GM19035 (cell line): ENCODE measurements at regions not wholly inside any gene's neighbourhood (a gene's known extent, or its start where the extent isn't known, plus 50 kb on each side); places are given as distances from the start of the nearest gene placed in this dataset.

Source experiments
- ATAC-seq: cut with Tn5 transposase; IDR thresholded peaks from one replicate; pipeline ENCODE4 v1.9.1; 2021; ENCODE audit not compliant: unreplicated experiment

DNA sequence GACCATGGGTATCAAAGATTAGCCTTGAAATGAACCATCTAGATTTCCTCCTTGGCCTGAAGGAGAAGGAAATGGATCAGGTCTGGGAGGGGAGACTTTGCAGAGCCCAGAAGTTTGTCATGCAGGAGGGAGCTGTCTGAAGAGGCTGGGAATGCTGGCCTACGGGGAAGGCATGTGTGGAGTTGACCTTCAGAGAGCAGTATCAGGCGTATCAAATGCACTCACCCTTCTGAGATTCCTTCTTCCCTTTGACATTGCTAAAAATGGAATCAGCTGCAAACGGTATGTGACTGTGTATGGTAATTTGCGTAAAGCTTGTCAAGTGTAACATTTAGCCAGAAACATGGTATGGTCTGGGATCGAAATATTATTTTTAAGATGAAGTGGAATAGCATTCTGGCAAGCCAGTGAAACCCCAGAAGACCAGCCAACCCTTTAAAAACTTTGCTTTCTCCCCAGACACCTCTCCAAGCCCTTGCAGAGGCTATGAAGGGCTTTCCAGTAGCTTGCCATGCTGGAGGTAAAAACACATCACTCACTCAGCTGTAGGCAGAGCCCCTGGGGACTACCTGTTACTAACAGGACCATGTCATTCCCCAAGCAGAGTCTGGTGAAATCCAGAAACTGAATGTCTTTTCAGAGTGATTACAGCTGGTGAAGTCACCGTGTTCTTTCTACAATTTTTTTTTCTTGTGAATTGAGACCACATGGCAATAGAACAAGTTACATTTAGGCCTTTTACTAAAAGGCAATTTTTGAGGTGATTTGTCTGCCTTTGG, 174.7 kb upstream of the SLC24A5 start:
- ATAC-seq, result no peak

DNA sequence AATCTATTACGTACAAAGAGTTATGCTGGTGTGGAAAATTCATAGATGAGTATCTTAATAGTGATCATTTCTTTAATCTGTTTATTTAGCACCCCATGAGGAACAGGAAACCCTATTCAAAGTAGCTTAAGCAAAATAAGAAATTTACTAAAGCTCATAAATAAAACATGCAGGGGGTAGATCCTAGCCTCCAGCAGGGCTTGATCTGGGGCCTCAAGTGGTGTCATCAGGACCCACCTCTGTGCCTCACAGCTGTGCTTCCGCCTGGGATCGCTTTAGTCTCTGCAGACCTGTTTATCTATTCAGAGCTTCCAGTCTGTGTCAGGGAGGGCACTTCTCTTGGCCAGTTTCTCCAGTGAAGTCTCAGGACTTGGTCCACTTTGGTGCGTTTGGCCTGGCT, 171.0 kb upstream of the SLC24A5 start:
- no peak for ATAC-seq

DNA sequence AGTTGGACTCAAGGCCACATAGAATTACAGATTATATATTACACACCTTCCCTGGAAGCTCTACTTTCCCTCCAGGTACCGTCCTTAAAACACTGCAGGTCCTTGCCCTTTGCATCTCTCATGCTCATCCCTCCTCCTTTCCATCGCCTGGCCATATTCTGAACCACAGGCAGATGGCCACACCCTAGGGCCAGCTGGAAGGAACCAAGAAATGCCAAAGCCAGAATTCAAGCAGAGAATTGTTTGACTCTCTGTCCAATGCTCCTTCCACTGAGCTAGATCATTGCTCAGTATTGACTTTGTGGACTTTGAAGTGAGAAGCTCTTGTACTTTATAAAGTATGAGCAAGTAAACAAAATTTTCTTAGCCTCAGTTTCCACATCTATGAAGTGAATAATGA, 170.3 kb upstream of the SLC24A5 start:
- no peak for ATAC-seq

DNA sequence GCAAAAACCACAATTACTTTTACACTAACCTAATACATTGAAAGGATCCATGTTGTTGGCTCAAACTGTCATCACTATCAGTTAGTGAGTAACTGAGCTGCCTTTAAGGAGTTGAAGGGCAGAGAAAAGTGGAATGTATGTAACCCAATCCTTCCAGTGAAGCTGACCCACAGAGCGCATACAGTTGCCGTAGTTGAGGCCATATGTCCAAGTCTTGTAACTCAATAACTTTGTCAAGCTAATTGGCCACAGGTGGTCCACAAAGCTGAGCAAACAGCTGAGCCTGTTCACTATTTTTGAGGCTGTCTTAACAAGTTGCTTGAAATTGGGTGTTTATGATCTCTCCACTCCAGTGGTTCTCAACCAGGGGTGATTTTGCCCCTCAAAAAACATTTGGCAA, 169.0 kb upstream of the SLC24A5 start:
- no peak for ATAC-seq

DNA sequence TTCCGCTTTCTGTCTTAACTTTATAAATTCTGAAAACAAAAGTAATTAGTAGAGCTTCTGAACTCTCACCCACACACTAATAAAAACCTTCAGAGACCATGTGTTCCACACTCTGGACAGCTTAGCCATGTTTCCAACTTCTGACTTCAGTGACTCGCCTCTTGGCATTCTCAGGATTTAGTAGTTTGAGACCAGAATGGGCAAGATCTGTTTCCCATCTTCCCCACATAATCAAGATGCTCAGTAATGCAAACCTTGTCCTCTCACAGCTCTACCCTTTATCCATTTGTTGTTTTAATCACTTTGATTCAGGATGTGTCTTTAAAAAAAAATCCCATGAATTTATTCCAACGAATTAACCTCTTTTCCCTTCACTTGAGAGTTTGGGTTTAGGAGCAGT, 166.6 kb upstream of the SLC24A5 start:
- no peak for ATAC-seq

DNA sequence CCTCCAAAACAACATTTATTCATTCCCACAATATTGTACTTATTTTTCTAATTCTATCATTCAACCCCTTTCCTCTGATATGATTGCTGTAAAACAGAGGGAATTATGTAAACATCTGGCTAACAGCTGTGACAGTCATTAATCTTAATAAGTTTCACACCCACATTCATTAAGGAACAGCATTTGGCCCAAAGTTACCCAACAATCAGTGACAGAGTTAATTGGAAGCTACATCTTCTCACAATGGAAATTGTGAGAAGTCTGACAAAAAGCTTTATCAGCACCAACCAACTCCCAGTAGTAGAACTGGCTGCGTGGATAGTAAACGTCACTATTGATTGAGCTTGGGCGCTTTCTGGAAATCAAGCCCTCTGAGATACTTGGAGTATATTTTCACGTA, 165.8 kb upstream of the SLC24A5 start:
- ATAC-seq, result no peak

DNA sequence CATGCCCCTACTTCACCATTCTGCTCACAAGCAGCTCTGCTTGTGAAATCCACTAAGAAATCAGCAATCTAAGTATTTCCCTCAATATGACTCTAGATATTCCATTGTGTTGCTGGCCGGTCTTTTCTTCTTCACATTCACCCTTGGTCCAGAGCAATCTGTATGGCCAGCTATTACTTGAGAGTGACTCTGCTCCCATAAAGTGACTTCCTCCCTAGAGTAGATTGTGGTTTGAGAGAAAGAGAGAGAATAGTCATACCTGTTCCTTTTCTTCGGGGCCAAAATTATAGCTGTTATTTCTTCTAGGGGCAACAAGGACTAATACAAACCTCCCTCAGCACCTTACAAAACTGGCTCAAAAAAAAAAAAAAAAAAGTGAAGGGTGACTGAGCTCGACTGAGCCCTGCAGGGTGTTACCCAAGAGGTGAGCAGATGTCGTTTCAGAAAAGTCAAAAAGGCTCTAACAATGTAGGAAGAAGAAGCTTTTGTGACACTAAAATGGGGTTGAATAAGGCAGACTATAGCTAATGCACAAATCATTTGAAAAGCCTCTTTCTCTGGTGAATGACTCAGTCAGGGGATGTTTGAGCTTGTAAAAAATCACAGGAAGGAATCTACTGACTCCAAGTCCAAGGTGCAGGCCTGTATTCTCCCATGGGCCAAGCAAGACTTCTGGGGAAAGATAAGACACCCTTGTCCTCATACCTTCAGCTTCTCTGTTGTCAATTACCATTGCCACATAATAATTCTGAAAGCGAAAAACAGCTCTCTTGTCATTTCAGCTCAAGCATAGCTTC, 161.0 kb upstream of the SLC24A5 start:
- no peak for ATAC-seq

DNA sequence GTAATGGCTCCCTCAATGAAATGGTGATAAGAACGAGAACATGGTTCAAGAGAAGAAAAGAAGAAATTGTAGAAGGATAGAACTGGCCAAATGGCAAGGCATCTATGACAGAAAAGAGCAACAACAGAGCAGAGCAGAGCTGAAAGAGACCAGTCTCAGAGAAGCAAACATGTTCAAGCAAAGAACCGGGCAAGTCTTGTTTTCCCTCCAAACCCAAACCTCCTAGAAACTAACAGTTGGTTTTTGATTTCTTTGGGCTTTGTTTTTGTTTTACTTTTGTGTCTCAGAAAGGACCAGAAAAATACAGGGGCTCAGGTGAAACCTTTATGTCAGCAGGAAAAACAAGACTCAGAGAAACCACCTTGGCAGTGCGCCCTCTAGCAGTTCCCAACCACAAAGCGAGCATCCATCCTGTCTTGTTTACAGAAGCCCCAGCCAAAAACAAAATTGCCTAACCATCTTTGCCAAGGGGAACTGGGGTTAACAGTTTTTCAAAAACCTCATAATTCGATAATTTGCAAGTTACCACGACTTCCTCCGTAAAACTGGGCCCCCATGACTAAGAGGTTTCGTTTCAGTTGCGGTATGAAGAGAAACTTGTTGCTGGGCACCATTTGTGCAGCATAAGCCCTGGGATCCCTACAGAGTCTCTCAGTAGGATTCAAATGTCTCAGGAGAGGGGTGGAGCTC, 159.2 kb upstream of the SLC24A5 start:
- peak; percentile 86 for ATAC-seq

DNA sequence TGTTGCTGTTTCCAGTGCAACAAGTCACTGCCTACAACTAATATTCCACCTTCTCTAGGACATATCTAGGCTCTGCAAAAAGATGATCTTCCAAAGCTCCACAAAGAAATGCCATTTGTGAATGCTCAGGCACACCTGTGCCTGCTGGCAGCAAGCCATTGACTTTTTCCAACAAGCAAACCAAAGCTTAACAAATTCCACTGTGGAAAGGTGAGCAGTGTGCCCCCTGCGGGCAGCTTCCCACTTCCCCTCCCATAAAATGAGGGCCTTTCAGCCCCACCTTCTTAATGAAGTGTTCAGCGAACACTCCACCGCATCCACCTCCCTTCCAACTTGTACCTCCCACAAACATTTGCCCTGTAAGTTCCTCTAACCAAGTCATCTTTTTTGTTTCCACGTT, 157.5 kb upstream of the SLC24A5 start:
- no peak for ATAC-seq

DNA sequence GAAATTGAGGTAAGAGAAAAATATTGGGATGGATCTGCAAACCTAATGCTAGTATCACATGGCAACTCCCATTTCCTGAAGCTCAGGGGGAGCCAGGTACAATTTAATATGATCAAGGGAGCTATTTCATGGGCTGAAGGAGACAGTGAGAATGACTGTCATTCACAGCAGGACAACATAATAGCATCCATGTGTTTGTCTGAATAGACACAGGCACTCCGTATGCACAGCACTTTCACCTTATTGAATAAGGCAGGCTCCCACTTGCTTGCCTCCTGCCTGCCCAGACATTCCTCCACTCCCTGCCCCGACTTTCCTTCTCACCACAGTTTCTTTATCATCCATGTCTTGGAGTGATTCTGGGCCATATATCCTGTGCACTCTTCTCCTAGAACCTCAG, 156.6 kb upstream of the SLC24A5 start:
- no peak for ATAC-seq

DNA sequence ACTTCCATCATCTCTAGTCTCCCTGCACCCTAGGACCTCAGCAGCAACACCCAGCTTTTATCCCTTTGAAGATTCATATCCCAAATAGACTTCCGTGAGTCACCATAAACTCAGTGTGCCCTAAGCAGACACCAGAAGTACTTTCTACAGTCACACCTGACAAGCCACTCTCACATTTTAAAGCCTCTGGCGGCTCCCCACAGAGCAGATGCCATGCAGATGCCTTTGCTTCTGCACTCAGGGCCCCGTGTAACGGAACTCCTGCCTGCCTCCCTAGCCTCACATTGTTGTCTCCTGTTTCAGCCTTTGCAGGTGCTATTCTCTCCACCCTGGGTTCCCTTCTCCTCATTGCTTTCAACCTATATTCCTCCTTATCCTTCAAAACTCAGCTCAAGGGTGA, 155.5 kb upstream of the SLC24A5 start:
- no peak for ATAC-seq

DNA sequence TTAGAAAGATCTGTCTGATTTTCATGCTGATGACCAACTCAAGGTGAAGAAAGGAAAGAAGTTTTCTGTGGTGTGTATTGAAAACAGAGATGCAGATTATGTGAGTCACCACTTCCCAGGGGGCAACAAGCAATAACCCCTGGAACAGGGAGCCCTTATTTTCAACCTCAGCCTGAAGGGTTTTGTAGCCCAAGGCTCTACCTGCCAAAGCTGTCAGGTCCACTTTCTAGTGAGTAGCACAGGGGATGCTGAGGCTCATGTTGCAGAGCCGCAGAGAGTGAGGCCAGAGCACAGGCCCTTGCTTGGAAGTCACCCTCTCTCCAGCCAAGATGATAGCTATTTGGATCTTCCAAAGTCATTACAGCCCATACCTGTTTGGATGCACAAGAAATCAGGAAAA, 152.2 kb upstream of the SLC24A5 start:
- ATAC-seq, result no peak

DNA sequence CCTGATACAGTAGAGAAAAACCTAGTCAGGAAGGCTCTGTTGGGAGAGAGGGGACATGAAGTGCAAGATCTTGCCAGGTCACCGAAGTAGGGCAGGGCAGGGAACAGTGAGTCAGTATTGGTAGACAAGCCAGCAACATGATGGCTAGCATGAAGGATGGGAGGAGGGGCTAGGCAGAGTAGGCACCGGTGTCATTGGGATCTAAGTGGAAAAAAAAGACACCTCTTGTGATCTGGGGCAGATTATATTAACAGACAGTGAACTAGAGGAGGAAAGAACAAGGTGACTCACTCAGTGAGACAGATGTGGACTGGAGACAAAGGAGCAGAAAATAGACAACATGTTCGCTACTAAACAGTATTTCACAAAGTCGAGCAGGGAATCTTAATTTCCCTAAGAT, 149.2 kb upstream of the SLC24A5 start:
- ATAC-seq, result no peak

DNA sequence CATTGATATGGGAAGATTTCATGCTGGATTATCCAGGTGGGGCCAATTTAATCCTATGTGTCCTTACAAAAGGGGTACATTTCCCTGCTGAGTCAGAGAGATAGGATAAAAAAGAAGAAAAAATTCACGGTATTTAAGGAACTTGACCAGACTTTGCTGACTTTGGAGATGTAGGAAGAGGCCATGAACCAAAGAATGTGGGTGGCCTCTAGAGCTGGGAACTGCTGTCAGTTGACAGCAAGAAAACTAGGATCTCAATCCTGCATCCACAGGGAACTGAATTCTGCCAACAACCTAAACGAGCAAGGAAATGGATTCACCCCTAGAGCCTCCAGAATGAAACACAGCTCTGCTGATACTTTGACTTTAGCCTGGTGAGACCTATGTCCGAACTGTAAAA, 148.1 kb upstream of the SLC24A5 start:
- ATAC-seq, result no peak

DNA sequence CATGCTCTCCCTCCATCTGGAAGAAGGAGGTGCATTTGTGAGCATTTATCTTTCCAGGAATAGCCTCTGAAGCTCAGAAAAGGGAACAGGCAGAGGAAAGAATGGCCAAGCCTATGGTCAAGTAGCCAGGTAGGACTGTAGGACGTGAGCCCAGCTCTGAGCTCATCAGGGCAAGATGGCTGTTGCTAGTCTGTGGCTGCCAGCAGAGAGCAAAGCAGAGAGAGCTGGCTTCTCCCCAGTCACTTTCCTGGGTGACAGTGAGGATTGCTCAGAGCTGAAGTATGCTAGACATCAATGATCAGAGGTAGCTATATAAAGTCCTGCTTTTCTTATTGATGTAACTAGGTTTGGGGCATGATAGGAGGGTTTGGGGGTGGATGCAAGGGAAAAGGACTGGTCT, 146.1 kb upstream of the SLC24A5 start:
- no peak for ATAC-seq

DNA sequence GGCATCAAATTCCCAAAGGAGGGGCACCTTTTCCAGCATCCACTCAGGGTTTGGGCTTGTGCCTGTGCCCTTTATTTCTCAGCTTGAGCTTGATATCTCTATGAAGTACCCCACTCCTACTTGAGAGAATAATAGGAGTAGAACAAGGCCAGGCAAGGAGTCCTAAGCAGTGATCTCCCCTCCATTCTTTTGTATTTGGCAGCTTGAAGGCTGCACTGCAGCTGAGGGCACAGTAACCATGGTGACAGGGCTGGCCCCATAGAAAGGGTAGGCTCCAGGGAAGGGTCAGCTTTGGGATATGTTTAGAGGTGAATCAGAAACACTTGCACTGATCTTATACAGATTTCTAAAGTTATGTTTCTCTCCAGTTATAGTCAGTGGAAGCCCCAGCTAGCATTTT, 145.4 kb upstream of the SLC24A5 start:
- no peak for ATAC-seq

DNA sequence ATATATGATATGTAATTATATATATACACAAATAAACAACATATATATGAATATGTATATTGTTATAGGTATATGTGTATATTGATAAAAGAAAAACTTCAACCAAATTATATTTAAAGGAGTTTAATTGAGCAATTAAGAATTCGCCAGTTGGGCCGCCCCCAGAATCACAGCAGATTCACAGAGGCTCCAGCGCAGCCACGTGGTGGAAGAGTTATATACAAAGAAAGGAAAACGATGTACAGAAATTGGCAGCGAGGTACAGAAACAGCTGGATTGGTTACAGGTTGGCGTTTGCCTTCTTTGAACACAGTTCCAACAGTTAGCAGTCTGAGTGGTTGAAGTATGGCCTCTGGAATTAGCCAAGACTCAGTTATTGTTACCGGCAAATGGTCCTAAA, 137.3 kb upstream of the SLC24A5 start:
- no peak for ATAC-seq

DNA sequence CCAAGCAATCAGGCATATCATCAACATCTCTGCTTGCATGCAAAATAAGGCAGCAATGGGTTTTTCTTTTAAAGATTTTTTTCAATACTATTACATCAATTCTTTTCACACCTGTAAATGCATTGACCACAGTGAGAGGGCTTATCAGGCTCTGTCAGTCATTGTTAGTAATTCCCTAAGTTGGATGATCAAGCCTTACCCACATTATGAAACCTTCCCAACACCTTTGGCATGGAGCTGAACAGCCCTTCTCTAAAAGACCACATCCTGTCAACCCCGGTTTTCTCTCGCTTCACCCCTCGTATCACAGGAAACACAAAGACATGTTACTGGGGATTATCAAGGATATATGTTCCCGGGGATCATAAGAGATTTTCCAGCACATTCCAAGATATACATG, 135.2 kb upstream of the SLC24A5 start:
- no peak for ATAC-seq

DNA sequence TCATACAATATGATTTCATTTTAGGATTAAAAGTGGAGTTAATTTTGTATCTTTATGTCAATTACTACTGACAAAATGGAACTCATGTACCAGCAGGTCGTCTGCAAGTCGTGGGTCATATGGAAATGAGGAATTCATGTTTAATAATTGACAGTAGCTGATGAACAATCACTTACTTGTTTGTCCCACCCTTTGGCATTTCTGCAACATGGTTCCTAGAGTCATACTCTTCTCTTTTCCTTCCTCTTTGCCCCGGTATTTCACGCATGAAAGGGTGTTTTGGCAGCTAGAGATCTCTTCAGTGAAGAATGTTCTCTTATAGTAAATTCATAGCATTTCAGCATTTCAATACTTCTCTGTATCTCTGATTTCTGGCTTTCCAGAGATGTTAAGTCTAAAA, 133.3 kb upstream of the SLC24A5 start:
- no peak for ATAC-seq

DNA sequence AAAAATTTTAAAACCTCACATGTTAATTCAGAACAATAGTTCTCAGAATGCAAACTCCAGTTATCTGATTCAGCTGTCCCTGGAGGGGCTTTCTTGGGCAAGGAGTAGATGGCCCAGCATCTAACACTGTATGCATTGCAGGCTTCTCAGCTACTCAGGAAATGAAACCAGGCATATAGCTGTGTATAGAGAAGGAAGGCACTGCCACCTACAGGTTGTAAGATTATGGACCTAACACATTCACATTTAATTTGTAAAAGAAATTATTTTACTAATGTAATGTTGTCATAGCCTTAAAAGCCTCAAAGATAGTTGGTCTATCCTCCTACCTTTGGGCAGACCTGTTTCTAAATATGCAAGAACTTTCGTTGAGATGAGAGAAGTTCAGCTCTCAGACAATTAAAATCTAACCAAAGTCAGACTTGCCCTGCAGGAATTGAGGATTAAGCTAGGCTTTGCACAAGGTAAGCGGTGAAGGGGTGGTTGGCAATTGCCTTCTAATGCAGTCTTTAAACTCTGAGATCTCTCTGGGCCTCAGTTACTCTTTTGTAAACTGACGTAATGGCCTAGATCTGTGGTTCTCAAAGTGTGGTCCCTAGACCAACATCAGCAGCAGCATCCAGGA, 132.8 kb upstream of the SLC24A5 start:
- ATAC-seq, result peak; percentile 90

DNA sequence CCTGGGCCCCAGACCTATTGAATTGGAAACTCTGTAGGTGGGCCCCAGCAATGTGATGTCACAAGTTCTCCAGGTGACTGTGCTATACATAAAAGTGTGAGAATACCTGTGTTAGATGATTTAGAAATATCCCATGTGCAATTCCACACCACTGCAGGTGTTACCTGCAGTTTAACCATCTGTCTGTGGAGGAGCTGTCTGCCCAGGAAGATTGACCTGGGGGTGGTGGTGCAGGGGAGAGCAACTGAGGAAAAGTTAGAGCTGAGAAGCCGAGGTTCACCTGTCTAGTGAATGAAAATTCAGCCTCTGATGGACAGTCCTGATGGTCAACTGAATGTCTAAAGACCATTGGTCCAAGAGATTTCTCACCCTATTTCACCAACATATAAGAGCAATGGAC, 132.2 kb upstream of the SLC24A5 start:
- ATAC-seq, result no peak

DNA sequence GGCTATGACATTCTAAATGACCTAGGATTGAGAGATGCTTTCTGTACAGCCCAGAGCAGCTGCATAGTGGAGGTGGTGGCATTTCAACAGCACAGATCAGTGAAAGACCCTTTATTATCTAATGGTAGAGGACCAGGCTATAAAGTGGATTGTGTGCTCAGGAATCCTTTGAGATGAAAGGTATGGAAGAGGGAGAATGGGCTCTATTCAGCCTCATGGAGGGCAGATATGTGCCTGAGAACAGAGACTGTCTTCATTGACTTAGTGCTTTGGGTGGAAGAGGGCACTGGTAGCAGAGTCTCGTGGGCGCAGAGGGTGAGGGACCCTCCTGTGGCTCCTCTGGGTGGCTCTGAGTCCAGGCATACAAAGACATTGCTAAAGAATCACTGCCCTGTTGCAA, 130.0 kb upstream of the SLC24A5 start:
- no peak for ATAC-seq
